ENCODE measurements at regions not wholly inside any gene's neighbourhood (a gene's known extent, or its start where the extent isn't known, plus 50 kb on each side); places are given as distances from the start of the nearest gene placed in this dataset.
A peak's percentile ranks its signal among the peaks of the same experiment; 100 is the strongest.
"Not testable (repeated sequence)": the region's sequence is repeated elsewhere in the genome, so short reads cannot be mapped to it uniquely, and the experiment has no call there.

DNA sequence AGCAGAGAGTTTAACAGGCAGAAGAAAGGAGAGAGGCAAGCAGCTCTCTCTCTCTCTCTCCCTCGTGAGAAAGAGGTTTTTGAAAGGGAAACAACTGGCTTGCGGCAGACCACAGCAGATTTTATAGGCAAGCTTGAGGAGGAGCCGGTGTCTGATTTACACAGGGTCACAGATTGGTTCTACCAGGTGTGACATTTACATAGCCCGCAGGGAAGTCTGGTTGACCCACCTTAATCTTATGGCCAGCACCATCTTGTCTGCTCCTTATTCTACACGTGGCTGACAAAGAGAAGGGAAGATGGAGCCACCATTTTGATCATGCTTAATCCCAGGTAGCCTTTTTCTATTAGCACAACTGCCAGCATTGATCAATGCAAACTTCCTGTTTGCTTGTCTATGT is 65.4 kb downstream of the OR2J2 start:
- TF ChIP-seq EZH2phosphoT487 (IDR thresholded peaks at IDR 0.05) (no peak), EZH2 (IDR thresholded peaks at IDR 0.05) (no peak)
- TF ChIP-seq, protein P1, sequence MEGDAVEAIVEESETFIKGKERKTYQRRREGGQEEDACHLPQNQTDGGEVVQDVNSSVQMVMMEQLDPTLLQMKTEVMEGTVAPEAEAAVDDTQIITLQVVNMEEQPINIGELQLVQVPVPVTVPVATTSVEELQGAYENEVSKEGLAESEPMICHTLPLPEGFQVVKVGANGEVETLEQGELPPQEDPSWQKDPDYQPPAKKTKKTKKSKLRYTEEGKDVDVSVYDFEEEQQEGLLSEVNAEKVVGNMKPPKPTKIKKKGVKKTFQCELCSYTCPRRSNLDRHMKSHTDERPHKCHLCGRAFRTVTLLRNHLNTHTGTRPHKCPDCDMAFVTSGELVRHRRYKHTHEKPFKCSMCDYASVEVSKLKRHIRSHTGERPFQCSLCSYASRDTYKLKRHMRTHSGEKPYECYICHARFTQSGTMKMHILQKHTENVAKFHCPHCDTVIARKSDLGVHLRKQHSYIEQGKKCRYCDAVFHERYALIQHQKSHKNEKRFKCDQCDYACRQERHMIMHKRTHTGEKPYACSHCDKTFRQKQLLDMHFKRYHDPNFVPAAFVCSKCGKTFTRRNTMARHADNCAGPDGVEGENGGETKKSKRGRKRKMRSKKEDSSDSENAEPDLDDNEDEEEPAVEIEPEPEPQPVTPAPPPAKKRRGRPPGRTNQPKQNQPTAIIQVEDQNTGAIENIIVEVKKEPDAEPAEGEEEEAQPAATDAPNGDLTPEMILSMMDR (IDR thresholded peaks at IDR 0.05), result no peak
- peaks cover 4% of the 10 kb centered on the region for H3F3A ChIP-seq (ENCODE audit: low read depth)
- no peak overlapping the region for H3K27ac ChIP-seq
- peaks cover 4% of the 10 kb centered on the region for H3K4me1 Mint-ChIP-seq
- H3K36me3 ChIP-seq, result no peaks in the 10 kb centered on the region
- H3K36me3 Mint-ChIP-seq, result no peaks in the 10 kb centered on the region
- no peaks in the 10 kb centered on the region for H3K79me2 ChIP-seq (ENCODE audit: low read depth)
- H4K20me1 ChIP-seq (ENCODE audit: low read depth), result no peaks in the 10 kb centered on the region
- H3K4me2 ChIP-seq, result peak overlapping the region; percentile 18
- H3K4me1 ChIP-seq, result peaks cover 7% of the 10 kb centered on the region
- no peak overlapping the region for H3K9ac ChIP-seq
- H3K4me3 ChIP-seq, result no peak overlapping the region
- no peak overlapping the region for H3K4me3 Mint-ChIP-seq
- H3K27me3 ChIP-seq, result no peaks in the 10 kb centered on the region
- no peak for DNase-seq (ENCODE audit: low spot score)
- no peaks in the 10 kb centered on the region for H3K9me3 Mint-ChIP-seq
- H3K27ac Mint-ChIP-seq, result peak overlapping the region; percentile 55
- peak overlapping the region; percentile 73 for H2AFZ ChIP-seq (replicated peaks)
- H3K27me3 Mint-ChIP-seq (ENCODE audit: insufficient read depth, low read depth), result no peaks in the 10 kb centered on the region
- no peaks in the 10 kb centered on the region for H3K9me3 ChIP-seq (ENCODE audit: low read depth)

DNA sequence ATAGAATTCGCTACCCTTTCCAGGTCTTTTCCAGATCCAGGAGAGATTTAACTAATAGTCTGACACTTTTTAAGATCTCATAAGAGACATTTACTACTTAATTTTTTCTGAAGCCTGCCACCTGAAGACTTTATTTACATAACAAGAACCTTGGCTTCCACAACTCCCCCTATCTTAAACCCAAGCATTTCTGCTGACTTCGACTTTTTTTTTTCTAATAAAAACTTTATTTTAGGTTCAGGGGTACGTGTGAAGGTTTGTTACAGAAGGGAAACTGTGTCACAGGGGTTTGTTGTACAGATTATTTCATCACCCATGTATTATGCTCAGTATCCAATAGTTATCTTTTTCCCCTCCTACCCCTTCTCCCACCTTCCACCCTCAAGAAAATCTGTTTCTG is 64.9 kb upstream of the OR14J1 start:
- peaks cover 7% of the 10 kb centered on the region for H3K4me1 ChIP-seq
- no peaks in the 10 kb centered on the region for H3K36me3 Mint-ChIP-seq
- no peak overlapping the region for H3K27ac Mint-ChIP-seq
- H3F3A ChIP-seq (ENCODE audit: low read depth), result peaks cover 4% of the 10 kb centered on the region
- H4K20me1 ChIP-seq (ENCODE audit: low read depth), result no peaks in the 10 kb centered on the region
- no peaks in the 10 kb centered on the region for H3K79me2 ChIP-seq (ENCODE audit: low read depth)
- no peaks in the 10 kb centered on the region for H3K9me3 ChIP-seq (ENCODE audit: low read depth)
- no peak overlapping the region for H3K4me2 ChIP-seq
- H3K27me3 ChIP-seq, result no peaks in the 10 kb centered on the region
- H3K9me3 Mint-ChIP-seq, result peaks cover 3% of the 10 kb centered on the region
- H3K27ac ChIP-seq, result no peak overlapping the region
- no peak overlapping the region for H3K4me3 Mint-ChIP-seq
- no peak for DNase-seq (ENCODE audit: low spot score)
- TF ChIP-seq, protein P1 (IDR thresholded peaks at IDR 0.05), result no peak
- TF ChIP-seq EZH2phosphoT487 (IDR thresholded peaks at IDR 0.05), result no peak
- no peak for TF ChIP-seq EZH2 (IDR thresholded peaks at IDR 0.05)
- no peaks in the 10 kb centered on the region for H3K36me3 ChIP-seq
- peaks cover 4% of the 10 kb centered on the region for H3K4me1 Mint-ChIP-seq
- H3K27me3 Mint-ChIP-seq (ENCODE audit: insufficient read depth, low read depth), result no peaks in the 10 kb centered on the region
- H3K9ac ChIP-seq, result no peak overlapping the region
- H2AFZ ChIP-seq (replicated peaks), result peak overlapping the region; percentile 73
- no peak overlapping the region for H3K4me3 ChIP-seq

DNA sequence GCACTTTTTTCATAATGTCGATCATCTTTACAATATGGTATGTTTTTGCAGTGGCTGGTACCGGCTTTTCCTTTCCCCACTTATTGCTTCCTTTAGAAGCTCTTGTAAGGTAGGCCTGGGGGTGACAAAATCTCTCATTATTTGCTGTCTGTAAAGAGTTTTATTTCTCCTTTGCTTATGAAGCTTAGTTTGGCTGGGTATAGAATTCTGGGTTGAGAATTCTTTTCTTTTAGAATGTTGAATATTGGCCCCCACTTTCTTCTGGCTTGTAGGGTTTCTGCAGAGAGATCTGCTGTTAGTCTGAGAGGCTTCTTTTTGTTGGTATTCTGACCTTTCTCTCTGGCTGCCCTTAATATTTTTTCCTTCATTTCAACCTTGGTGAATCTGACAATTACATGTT is 58.5 kb upstream of the OR14J1 start:
- not testable (repeated sequence) for H3K27ac Mint-ChIP-seq, H3K36me3 Mint-ChIP-seq
- H3K9me3 Mint-ChIP-seq, result peaks cover 30% of the 10 kb centered on the region

More for the DNA sequence above, 58.5 kb upstream of the OR14J1 start:
- not testable (repeated sequence) for DNase-seq (ENCODE audit: low spot score); H4K20me1 ChIP-seq (ENCODE audit: low read depth); H3F3A ChIP-seq (ENCODE audit: low read depth); H3K4me1 ChIP-seq; H3K4me3 ChIP-seq; H3K9ac ChIP-seq; H3K27ac ChIP-seq; H3K36me3 ChIP-seq; H3K4me3 Mint-ChIP-seq; H3K27me3 Mint-ChIP-seq (ENCODE audit: insufficient read depth, low read depth); H3K27me3 ChIP-seq; H3K4me2 ChIP-seq; H3K4me1 Mint-ChIP-seq; H3K9me3 ChIP-seq (ENCODE audit: low read depth); H3K79me2 ChIP-seq (ENCODE audit: low read depth); H2AFZ ChIP-seq (replicated peaks)
